HepG2 (cell line): ENCODE measurements at regions not wholly inside any gene's neighbourhood (a gene's known extent, or its start where the extent isn't known, plus 50 kb on each side); places are given as distances from the start of the nearest gene placed in this dataset.

Experiments
- ATAC-seq: fragments of 200-7000 bp; cut with Tn5 transposase; 3 replicates; pipeline ENCODE4 v1.9.1; 2020; ENCODE audit warnings: mild to moderate bottlenecking, moderate library complexity
- BruUV-seq: library from RNA; stranded (reverse); fragments of 400-500 nt; replicated peaks from 2 replicates; lab custom pipeline; 2021; lab: Mats Ljungman, UMichigan
- CTCF ChIA-PET: fragments of 300-600 bp; formaldehyde crosslinking; extraction: SDS; loops from one replicate; lab custom pipeline; 2021; ENCODE audit warnings: low total read pairs, inconsistent platforms, low intra/inter-chr PET ratio; lab: Yijun Ruan, JAX
- POLR2A ChIA-PET: fragments of 350-600 bp; sonication (Branson Sonifier 250); formaldehyde crosslinking; loops from one replicate; lab custom pipeline; 2020; ENCODE audit warnings: antibody characterized with exemption, inconsistent platforms; lab: Yijun Ruan, JAX
- DNase-seq: peaks from one replicate; pipeline ENCODE4 v3.0.0-alpha.2; 2015; ENCODE audit warnings: low spot score
- FAIRE-seq: peaks from 3 replicates; lab custom pipeline; 2011; peaks lifted over from hg19 to GRCh38; lab: Jason Lieb, UNC
- H2AFZ ChIP-seq: one replicate; pipeline ENCODE4 v1.6.1; 2011; ENCODE audit warnings: low read length, inconsistent platforms
- H3K27ac ChIP-seq: fragments of 300-600 bp; 3 replicates; pipeline ENCODE4 v1.8.0; 2011; ENCODE audit warnings: mixed run types, mild to moderate bottlenecking, mixed read lengths, low read length, inconsistent platforms; ENCODE audit not compliant: insufficient read depth; ENCODE audit errors: extremely low read length
- H3K27me3 ChIP-seq, 2 experiments: fragments of 200-600 bp in 1 of 2; 2 replicates in 1 of 2; 3 replicates in 1 of 2; pipeline versions ENCODE4 v1.6.0 to v1.8.0; 2011; ENCODE audit warnings: low read length in 2 of 2, mild to moderate bottlenecking in 2 of 2, moderate library complexity in 2 of 2, inconsistent platforms in 1 of 2; ENCODE audit not compliant: insufficient read depth in 2 of 2, control insufficient read depth in 1 of 2
- H3K36me3 ChIP-seq, 2 experiments: fragments of 200-600 bp in 1 of 2; replicated peaks in 1 of 2; 2 replicates in 1 of 2; 3 replicates in 1 of 2; pipeline versions ENCODE4 v1.5.1 to v1.8.0; 2011; ENCODE audit warnings: low read length in 2 of 2, inconsistent platforms in 1 of 2; ENCODE audit not compliant: insufficient read depth in 2 of 2, control insufficient read depth in 1 of 2
- H3K4me1 ChIP-seq: 2 replicates; pipeline ENCODE4 v1.5.1; 2012; ENCODE audit warnings: low read length, inconsistent platforms; ENCODE audit not compliant: insufficient read depth
- H3K4me2 ChIP-seq: 2 replicates; pipeline ENCODE4 v1.6.0; 2011; ENCODE audit warnings: low read depth, low read length, inconsistent platforms
- H3K4me3 ChIP-seq, 3 experiments: fragments of 200-600 bp in 1 of 3; sonication (generic), shearing (Covaris generic) in 1 of 3; replicated peaks in 1 of 3; 2 replicates each; pipeline ENCODE4 v1.5.1; 2011 to 2016; ENCODE audit warnings: low read length in 3 of 3, inconsistent platforms in 2 of 3, low read depth in 2 of 3, mild to moderate bottlenecking in 2 of 3, control low read depth in 1 of 3, mixed read lengths in 1 of 3; ENCODE audit not compliant: insufficient read depth in 1 of 3
- H3K79me2 ChIP-seq: one replicate; pipeline ENCODE4 v1.6.1; 2011; ENCODE audit warnings: low read length, inconsistent platforms; ENCODE audit not compliant: insufficient read depth
- H3K9ac ChIP-seq: 2 replicates; pipeline ENCODE4 v1.6.0; 2011; ENCODE audit warnings: mild to moderate bottlenecking, low read depth, low read length, inconsistent platforms; ENCODE audit not compliant: insufficient read depth
- H3K9me3 ChIP-seq: 2 replicates; pipeline ENCODE4 v1.5.1; 2012; ENCODE audit warnings: mild to moderate bottlenecking, low read length
- H4K20me1 ChIP-seq: 2 replicates; pipeline ENCODE4 v1.6.0; 2011; ENCODE audit warnings: inconsistent platforms, mild to moderate bottlenecking, low read length, moderate library complexity; ENCODE audit not compliant: insufficient read depth
- AHR ChIP-seq: IDR thresholded peaks from 2 replicates; pipeline ENCODE4 v1.6.1; 2018; ENCODE audit warnings: missing genetic modification reagents, missing compliant biosample characterization
- BATF2 ChIP-seq: sonication (generic); formaldehyde crosslinking; IDR thresholded peaks from 2 replicates; pipeline ENCODE4 v1.8.0; 2022; ENCODE audit warnings: mild to moderate bottlenecking, missing genetic modification reagents, moderate library complexity
- CHD2 ChIP-seq: IDR thresholded peaks from 2 replicates; pipeline ENCODE4 v1.6.1; 2011; ENCODE audit warnings: low read depth, low read length, improper control_type of control experiment
- ELF1 ChIP-seq: sonication (generic); formaldehyde crosslinking; IDR thresholded peaks from 2 replicates; pipeline ENCODE4 v1.4.0; 2020; ENCODE audit warnings: missing genetic modification reagents
- FOXC1 ChIP-seq: sonication (generic); formaldehyde crosslinking; IDR thresholded peaks from 2 replicates; pipeline ENCODE4 v1.8.0; 2022; ENCODE audit warnings: mild to moderate bottlenecking, missing genetic modification reagents, borderline replicate concordance
- HNRNPLL ChIP-seq: fragments of 200-400 bp; formaldehyde crosslinking; IDR thresholded peaks from 2 replicates; pipeline ENCODE4 v1.6.1; 2017; ENCODE audit warnings: mild to moderate bottlenecking, low read depth, low read length; ENCODE audit not compliant: poor library complexity, severe bottlenecking
- MTA3 ChIP-seq: sonication (generic); formaldehyde crosslinking; IDR thresholded peaks from 2 replicates; pipeline ENCODE4 v1.4.0; 2020; ENCODE audit warnings: missing genetic modification reagents
- NFYB ChIP-seq: sonication (generic); formaldehyde crosslinking; IDR thresholded peaks from 2 replicates; pipeline ENCODE4 v1.4.0; 2020; ENCODE audit warnings: missing genetic modification reagents
- PAWR ChIP-seq: sonication (generic); formaldehyde crosslinking; IDR thresholded peaks from 2 replicates; pipeline ENCODE4 v1.4.0; 2020; ENCODE audit warnings: missing genetic modification reagents, mild to moderate bottlenecking, borderline replicate concordance
- POLR2G ChIP-seq: fragments of 200-400 bp; formaldehyde crosslinking; IDR thresholded peaks from 2 replicates; pipeline ENCODE4 v1.6.1; 2018; ENCODE audit warnings: mild to moderate bottlenecking, low read depth, low read length, moderate library complexity
- PPARG ChIP-seq: conservative IDR thresholded peaks from 2 replicates; pipeline ENCODE4 v1.6.1; 2016; ENCODE audit warnings: missing biosample characterization, missing genetic modification reagents
- RELA ChIP-seq: sonication (generic); formaldehyde crosslinking; IDR thresholded peaks from 2 replicates; pipeline ENCODE4 v1.4.0; 2020; ENCODE audit warnings: missing genetic modification reagents
- SALL2 ChIP-seq: sonication (generic); formaldehyde crosslinking; IDR thresholded peaks from 2 replicates; pipeline ENCODE4 v1.8.1; 2023; ENCODE audit warnings: mild to moderate bottlenecking, missing genetic modification reagents, inconsistent platforms
- SP4 ChIP-seq: sonication (generic); formaldehyde crosslinking; IDR thresholded peaks from 2 replicates; pipeline ENCODE4 v1.8.1; 2023; ENCODE audit warnings: mild to moderate bottlenecking, missing genetic modification reagents
- TGIF2 ChIP-seq: IDR thresholded peaks from 2 replicates; pipeline ENCODE4 v1.6.1; 2016; ENCODE audit warnings: control low read depth, missing compliant biosample characterization
- ZNF441 ChIP-seq: sonication (generic); formaldehyde crosslinking; IDR thresholded peaks from 2 replicates; pipeline ENCODE4 v1.7.0; 2021; ENCODE audit warnings: missing genetic modification reagents, borderline replicate concordance
- ZNF629 ChIP-seq: sonication (generic); formaldehyde crosslinking; conservative IDR thresholded peaks from 2 replicates; pipeline ENCODE4 v1.5.0; 2020; ENCODE audit warnings: missing genetic modification reagents
- WGBS: methylation state at CpG from one replicate; pipeline ENCODE4 v1.1.6; 2017; ENCODE audit warnings: low lambda C conversion rate; 5-methylcytosine and 5-hydroxymethylcytosine counted together
- in situ Hi-C: cut with HindIII; loops from 2 replicates; pipeline ENCODE4 v1.10.0; 2017; ENCODE audit warnings: low pct_unique_long_range_greater_than_20kb; ENCODE audit not compliant: extremely low pct_ligation_motif_present
- intact Hi-C: fragments of 100-400 bp; cut with micrococcal nuclease; formaldehyde crosslinking; loops from one replicate; pipeline ENCODE4 v1.10.0; 2022; ENCODE audit not compliant: unreplicated experiment
- TF ChIP-seq, protein P1 (sequence below): sonication (generic); formaldehyde crosslinking; IDR thresholded peaks from 2 replicates; pipeline ENCODE4 v1.5.1; 2020; ENCODE audit warnings: mild to moderate bottlenecking, missing genetic modification reagents

GRCh38 chr5:92758552-92758951 lies 822.5 kb downstream of the NR2F1-AS1 start:
- H3K4me2 ChIP-seq: no peak overlapping the region
- CTCF ChIA-PET: no interaction called here
- TF ChIP-seq SALL2 (CRISPR knock-in tag): no peak
- no peak for TF ChIP-seq BATF2 (CRISPR knock-in tag)
- TF ChIP-seq MTA3 (CRISPR knock-in tag): no peak
- TF ChIP-seq HNRNPLL: no peak
- no peak for TF ChIP-seq TGIF2
- TF ChIP-seq RELA (CRISPR knock-in tag): no peak
- TF ChIP-seq, all 625 proteins: peak for 0
- H3K27me3 ChIP-seq: no peaks in the 10 kb centered on the region
- POLR2A ChIA-PET: no interaction called here
- no peaks in the 10 kb centered on the region for H4K20me1 ChIP-seq
- no peak overlapping the region for H2AFZ ChIP-seq
- intact Hi-C loops: no loop called here
- ATAC-seq (no peak), FAIRE-seq (no peak), DNase-seq (no peak)
- no peaks in the 10 kb centered on the region for H3K9me3 ChIP-seq
- no peaks in the 10 kb centered on the region for H3K79me2 ChIP-seq
- H3K4me3 ChIP-seq: no peak overlapping the region
- in situ Hi-C loops: no loop called here
- no peaks in the 10 kb centered on the region for H3K4me1 ChIP-seq
- WGBS: 0% methylated on average over 1 of the region's 1 CpG
- H3K36me3 ChIP-seq: no peaks in the 10 kb centered on the region
- no peak overlapping the region for H3K9ac ChIP-seq
- BruUV-seq: no TSS peak
- no peak overlapping the region for H3K27ac ChIP-seq

DNA sequence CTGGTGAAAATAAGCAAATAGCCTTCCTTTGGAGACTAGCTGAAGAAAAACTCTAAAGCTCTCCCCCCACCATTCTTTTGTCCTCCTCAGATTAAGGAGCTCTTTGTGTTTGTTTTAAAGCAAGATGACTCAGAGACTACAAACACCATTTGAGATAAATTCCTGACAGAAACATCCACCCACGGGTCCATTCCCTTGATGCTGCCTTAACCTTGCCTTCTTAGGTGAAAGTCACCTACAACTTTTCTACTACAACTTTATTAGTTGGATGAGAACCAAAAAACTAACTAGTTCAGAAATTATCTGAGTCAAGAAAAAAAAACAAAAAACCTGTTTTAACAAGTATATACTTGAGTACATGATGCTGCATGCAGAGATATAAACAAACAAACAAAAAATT lies 831.1 kb downstream of the NR2F1-AS1 start:
- Histone ChIP-seq H3K4me2 (no peak overlapping the region), H3K4me1 (no peaks in the 10 kb centered on the region), H3K27me3 (no peaks in the 10 kb centered on the region), H3K79me2 (no peaks in the 10 kb centered on the region), H3K4me3 (no peak overlapping the region), H3K9me3 (no peaks in the 10 kb centered on the region), H3K36me3 (no peaks in the 10 kb centered on the region), H4K20me1 (no peaks in the 10 kb centered on the region), H3K27ac (no peak overlapping the region), H3K9ac (no peak overlapping the region), H2AFZ (no peak overlapping the region)
- WGBS: 0% methylated on average over 1 of the region's 1 CpG
- no peak for FAIRE-seq
- intact Hi-C loops (no loop called here), in situ Hi-C loops (no loop called here)
- ChIA-PET POLR2A (no interaction called here), CTCF (no interaction called here)
- BruUV-seq: no TSS peak
- no peak for ATAC-seq
- peak; percentile 5 for DNase-seq
- TF ChIP-seq POLR2G (no peak), NFYB (CRISPR knock-in tag) (no peak), FOXC1 (CRISPR knock-in tag) (no peak), CHD2 (no peak), AHR (CRISPR knock-in tag) (no peak), SP4 (CRISPR knock-in tag) (no peak), ELF1 (CRISPR knock-in tag) (no peak), ZNF441 (CRISPR knock-in tag) (no peak), PPARG (CRISPR knock-in tag) (no peak), ZNF629 (CRISPR knock-in tag) (no peak), PAWR (CRISPR knock-in tag) (no peak)
- TF ChIP-seq, protein P1, sequence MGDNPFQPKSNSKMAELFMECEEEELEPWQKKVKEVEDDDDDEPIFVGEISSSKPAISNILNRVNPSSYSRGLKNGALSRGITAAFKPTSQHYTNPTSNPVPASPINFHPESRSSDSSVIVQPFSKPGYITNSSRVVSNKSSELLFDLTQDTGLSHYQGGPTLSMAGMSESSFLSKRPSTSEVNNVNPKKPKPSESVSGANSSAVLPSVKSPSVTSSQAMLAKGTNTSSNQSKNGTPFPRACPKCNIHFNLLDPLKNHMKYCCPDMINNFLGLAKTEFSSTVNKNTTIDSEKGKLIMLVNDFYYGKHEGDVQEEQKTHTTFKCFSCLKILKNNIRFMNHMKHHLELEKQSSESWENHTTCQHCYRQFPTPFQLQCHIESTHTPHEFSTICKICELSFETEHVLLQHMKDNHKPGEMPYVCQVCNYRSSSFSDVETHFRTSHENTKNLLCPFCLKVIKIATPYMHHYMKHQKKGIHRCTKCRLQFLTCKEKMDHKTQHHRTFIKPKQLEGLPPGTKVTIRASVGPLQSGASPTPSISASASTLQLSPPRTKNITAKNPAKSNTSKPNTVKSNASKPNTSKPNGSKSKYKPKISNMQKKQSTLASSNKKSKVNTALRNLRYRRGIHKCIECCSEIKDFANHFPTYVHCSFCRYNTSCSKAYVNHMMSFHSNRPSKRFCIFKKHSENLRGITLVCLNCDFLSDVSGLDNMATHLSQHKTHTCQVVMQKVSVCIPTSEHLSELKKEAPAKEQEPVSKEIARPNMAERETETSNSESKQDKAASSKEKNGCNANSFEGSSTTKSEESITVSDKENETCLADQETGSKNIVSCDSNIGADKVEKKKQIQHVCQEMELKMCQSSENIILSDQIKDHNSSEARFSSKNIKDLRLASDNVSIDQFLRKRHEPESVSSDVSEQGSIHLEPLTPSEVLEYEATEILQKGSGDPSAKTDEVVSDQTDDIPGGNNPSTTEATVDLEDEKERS (CRISPR knock-in tag): no peak
